ENCODE measurements at regions not wholly inside any gene's neighbourhood (a gene's known extent, or its start where the extent isn't known, plus 50 kb on each side); places are given as distances from the start of the nearest gene placed in this dataset.

DNA sequence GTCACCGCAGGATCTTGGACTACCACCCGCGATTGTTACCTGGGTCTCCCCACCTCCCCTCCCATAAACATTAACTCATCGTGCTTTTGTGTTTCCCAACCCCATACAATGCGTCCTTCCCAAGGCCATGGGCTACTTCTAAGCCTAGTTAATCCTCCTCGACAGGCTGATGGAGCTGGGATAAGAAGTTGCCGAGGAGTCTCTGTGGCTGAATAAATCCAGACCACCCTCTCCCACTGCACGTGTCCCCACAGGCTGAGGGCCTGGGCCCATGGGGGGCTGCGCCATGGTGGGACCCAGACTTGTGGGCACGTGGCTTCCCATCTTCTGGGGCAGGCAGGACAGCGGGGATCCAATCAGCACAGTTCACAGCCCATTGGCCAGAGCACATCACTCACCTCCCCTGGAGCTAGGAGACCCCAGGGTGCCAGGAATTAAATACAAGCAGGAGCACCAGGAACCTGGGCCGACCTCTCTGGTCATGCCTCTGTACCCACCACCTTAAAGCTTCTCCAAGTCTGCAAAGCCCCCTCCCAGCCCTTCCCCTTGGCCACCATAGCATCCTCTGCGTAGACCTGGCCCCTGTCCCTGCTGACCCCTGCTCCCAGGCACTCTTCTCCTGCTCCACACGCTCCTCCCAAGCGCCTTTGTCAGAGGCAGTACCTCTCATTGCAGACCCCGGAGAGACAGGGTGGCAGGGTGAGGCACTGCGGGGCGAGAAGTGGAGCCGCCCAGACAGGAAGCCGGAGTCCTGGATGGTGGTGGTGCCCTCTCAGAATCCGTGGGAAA is 51.0 kb upstream of the ID2 start:
- Histone ChIP-seq H2AFZ (no peak overlapping the region), H3K9ac (no peak overlapping the region), H3K4me1 (no peaks in the 10 kb centered on the region), H3K79me2 (no peaks in the 10 kb centered on the region), H3K27me3 (ENCODE audit: control insufficient read depth, insufficient read depth, low read length) (no peaks in the 10 kb centered on the region), H3K4me2 (ENCODE audit: low read length) (no peak overlapping the region), H3K9me3 (ENCODE audit: control insufficient read depth, low read length) (no peaks in the 10 kb centered on the region), H3K36me3 (ENCODE audit: control insufficient read depth, insufficient read depth, low read length) (no peaks in the 10 kb centered on the region), H3K27ac (no peak overlapping the region), H3K4me3 (ENCODE audit: low read depth, low read length) (no peak overlapping the region)
- TF ChIP-seq, protein P1, sequence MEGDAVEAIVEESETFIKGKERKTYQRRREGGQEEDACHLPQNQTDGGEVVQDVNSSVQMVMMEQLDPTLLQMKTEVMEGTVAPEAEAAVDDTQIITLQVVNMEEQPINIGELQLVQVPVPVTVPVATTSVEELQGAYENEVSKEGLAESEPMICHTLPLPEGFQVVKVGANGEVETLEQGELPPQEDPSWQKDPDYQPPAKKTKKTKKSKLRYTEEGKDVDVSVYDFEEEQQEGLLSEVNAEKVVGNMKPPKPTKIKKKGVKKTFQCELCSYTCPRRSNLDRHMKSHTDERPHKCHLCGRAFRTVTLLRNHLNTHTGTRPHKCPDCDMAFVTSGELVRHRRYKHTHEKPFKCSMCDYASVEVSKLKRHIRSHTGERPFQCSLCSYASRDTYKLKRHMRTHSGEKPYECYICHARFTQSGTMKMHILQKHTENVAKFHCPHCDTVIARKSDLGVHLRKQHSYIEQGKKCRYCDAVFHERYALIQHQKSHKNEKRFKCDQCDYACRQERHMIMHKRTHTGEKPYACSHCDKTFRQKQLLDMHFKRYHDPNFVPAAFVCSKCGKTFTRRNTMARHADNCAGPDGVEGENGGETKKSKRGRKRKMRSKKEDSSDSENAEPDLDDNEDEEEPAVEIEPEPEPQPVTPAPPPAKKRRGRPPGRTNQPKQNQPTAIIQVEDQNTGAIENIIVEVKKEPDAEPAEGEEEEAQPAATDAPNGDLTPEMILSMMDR (IDR thresholded peaks at IDR 0.05), result no peak

DNA sequence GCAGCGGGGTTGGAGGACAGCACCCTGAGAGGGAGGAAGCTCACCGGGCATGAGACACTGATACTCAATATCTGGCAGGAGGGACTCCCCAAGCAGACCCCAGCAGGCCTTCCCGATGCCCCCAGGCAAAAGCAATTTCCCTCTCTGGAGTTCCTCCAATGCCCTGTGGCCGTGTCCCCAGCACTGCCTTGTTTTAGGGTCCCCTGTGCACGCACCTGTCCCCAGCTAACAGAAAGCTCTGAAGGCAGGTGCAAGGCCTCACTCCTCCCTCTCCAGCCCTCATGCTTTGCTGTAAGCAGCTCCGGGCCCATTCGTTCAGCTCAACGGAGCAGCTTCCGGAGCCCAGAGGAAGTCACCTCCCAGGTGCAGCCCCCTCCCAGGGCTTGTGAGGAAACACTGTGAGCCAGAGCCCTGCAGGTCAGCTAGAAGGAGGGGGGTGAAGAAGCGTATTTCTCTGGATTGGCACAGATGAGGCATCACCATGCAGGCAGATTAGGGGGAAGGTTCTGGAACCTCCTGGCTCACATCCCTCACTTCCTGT is 50.3 kb upstream of the ID2 start:
- Histone ChIP-seq H3K36me3 (ENCODE audit: control insufficient read depth, insufficient read depth, low read length) (no peaks in the 10 kb centered on the region), H3K4me2 (ENCODE audit: low read length) (no peak overlapping the region), H3K27ac (no peak overlapping the region), H3K9me3 (ENCODE audit: control insufficient read depth, low read length) (no peaks in the 10 kb centered on the region), H2AFZ (peak overlapping the region; percentile 22), H3K27me3 (ENCODE audit: control insufficient read depth, insufficient read depth, low read length) (no peaks in the 10 kb centered on the region), H3K4me1 (no peaks in the 10 kb centered on the region), H3K4me3 (ENCODE audit: low read depth, low read length) (no peak overlapping the region), H3K79me2 (no peaks in the 10 kb centered on the region), H3K9ac (no peak overlapping the region)
- TF ChIP-seq, protein P1 (IDR thresholded peaks at IDR 0.05), result no peak

All from parathyroid adenoma (tissue), 2 donors.